Natural killer cell (primary cell): ENCODE measurements at regions not wholly inside any gene's neighbourhood (a gene's known extent, or its start where the extent isn't known, plus 50 kb on each side); places are given as distances from the start of the nearest gene placed in this dataset.

Source experiments
- ATAC-seq, 3 donors: fragments of 150-1000 bp in 2 of 3; fragments of 200-7000 bp in 1 of 3; cut with Tn5 transposase; 1 replicate in 1 of 3; 2 replicates in 2 of 3; pipeline ENCODE4 v1.10.0; 2021; ENCODE audit warnings: mild to moderate bottlenecking in 2 of 3, moderate library complexity in 2 of 3
- DNase-seq, 2 donors: peaks; one replicate each; pipeline versions ENCODE4 v3.0.0 to v3.0.0-alpha.2; 2013 to 2021; ENCODE audit warnings: mixed read lengths in 1 of 2
- H3K27ac ChIP-seq: one replicate; pipeline ENCODE4 v1.5.1; 2013; ENCODE audit warnings: mild to moderate bottlenecking, low read length
- H3K27me3 ChIP-seq: one replicate; pipeline ENCODE4 v1.6.1; 2013; ENCODE audit warnings: low read length; ENCODE audit not compliant: control insufficient read depth, insufficient read depth
- H3K36me3 ChIP-seq: one replicate; pipeline ENCODE4 v1.6.1; 2013; ENCODE audit warnings: low read length; ENCODE audit not compliant: control insufficient read depth, insufficient read depth
- H3K4me1 ChIP-seq: one replicate; pipeline ENCODE4 v1.6.1; 2013; ENCODE audit warnings: low read length; ENCODE audit not compliant: control insufficient read depth, insufficient read depth
- H3K4me3 ChIP-seq: one replicate; pipeline ENCODE4 v1.5.1; 2013; ENCODE audit warnings: low read length
- H3K9me3 ChIP-seq: one replicate; pipeline ENCODE4 v1.6.1; 2013; ENCODE audit warnings: low read length; ENCODE audit not compliant: control insufficient read depth, insufficient read depth
- H3K27ac Mint-ChIP-seq, 2 donors: one replicate each; pipeline ENCODE4 v1.8.0; 2022; ENCODE audit warnings: mild to moderate bottlenecking in 2 of 2, mixed read lengths in 2 of 2, moderate library complexity in 1 of 2
- H3K27me3 Mint-ChIP-seq, 2 donors: one replicate each; pipeline ENCODE4 v1.8.0; 2022; ENCODE audit warnings: low read depth in 2 of 2, mixed read lengths in 2 of 2
- H3K36me3 Mint-ChIP-seq: one replicate; pipeline ENCODE4 v1.8.0; 2022; ENCODE audit warnings: mixed read lengths
- H3K4me1 Mint-ChIP-seq, 2 donors: one replicate each; pipeline ENCODE4 v1.8.0; 2022; ENCODE audit warnings: mixed read lengths in 2 of 2
- H3K4me3 Mint-ChIP-seq: one replicate; pipeline ENCODE4 v1.8.0; 2022; ENCODE audit warnings: mild to moderate bottlenecking, moderate library complexity, mixed read lengths
- H3K9me3 Mint-ChIP-seq, 2 donors: one replicate each; pipeline ENCODE4 v1.8.0; 2022; ENCODE audit warnings: mixed read lengths in 2 of 2
- WGBS: methylation state at CpG from one replicate; pipeline ENCODE4 v1.1.7; 2013; ENCODE audit warnings: missing lambda C conversion rate; ENCODE audit not compliant: insufficient coverage; 5-methylcytosine and 5-hydroxymethylcytosine counted together
- intact Hi-C: fragments of 100-400 bp; cut with micrococcal nuclease; formaldehyde crosslinking; loops from one replicate; pipeline ENCODE4 v1.14.2; 2022
- TF ChIP-seq, protein P1 (sequence below): fragments of 200-600 bp; IDR thresholded peaks from one replicate; pipeline ENCODE4 v1.8.0; 2022; ENCODE audit warnings: antibody characterized with exemption

DNA sequence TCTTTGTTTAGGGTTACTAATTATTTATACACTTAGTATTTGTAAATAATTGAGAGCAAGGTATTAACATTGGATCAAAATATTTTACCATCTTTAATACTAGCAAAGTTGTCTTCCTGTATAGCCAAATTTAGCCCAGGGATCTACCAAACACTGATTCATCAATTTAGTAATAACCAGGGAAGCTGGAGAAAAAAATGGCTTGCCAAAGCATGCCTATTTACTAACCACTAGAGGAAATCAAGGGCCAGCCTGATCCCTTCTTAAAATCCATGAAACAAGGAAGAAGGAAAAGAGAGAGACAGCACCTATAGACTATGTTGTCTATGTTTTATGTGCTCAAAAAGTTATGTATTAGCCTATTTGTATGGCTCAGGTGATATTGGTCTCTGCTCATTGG, 450.3 kb upstream of the GJE1 start:
- Mint-ChIP-seq H3K27me3 (no peaks in the 10 kb centered on the region), H3K9me3 (peaks cover 0 to 2% of the 10 kb centered on the region in 2 donors), H3K36me3 (no peaks in the 10 kb centered on the region), H3K27ac (no peak overlapping the region), H3K4me3 (no peak overlapping the region), H3K4me1 (no peaks in the 10 kb centered on the region)
- DNase-seq, result no peak
- Histone ChIP-seq H3K4me3 (no peak overlapping the region), H3K27me3 (no peaks in the 10 kb centered on the region), H3K9me3 (no peaks in the 10 kb centered on the region), H3K27ac (no peak overlapping the region), H3K36me3 (no peaks in the 10 kb centered on the region), H3K4me1 (no peaks in the 10 kb centered on the region)
- no peak for ATAC-seq
- TF ChIP-seq, protein P1, sequence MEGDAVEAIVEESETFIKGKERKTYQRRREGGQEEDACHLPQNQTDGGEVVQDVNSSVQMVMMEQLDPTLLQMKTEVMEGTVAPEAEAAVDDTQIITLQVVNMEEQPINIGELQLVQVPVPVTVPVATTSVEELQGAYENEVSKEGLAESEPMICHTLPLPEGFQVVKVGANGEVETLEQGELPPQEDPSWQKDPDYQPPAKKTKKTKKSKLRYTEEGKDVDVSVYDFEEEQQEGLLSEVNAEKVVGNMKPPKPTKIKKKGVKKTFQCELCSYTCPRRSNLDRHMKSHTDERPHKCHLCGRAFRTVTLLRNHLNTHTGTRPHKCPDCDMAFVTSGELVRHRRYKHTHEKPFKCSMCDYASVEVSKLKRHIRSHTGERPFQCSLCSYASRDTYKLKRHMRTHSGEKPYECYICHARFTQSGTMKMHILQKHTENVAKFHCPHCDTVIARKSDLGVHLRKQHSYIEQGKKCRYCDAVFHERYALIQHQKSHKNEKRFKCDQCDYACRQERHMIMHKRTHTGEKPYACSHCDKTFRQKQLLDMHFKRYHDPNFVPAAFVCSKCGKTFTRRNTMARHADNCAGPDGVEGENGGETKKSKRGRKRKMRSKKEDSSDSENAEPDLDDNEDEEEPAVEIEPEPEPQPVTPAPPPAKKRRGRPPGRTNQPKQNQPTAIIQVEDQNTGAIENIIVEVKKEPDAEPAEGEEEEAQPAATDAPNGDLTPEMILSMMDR, result no peak
- intact Hi-C loops, result no loop called here

DNA sequence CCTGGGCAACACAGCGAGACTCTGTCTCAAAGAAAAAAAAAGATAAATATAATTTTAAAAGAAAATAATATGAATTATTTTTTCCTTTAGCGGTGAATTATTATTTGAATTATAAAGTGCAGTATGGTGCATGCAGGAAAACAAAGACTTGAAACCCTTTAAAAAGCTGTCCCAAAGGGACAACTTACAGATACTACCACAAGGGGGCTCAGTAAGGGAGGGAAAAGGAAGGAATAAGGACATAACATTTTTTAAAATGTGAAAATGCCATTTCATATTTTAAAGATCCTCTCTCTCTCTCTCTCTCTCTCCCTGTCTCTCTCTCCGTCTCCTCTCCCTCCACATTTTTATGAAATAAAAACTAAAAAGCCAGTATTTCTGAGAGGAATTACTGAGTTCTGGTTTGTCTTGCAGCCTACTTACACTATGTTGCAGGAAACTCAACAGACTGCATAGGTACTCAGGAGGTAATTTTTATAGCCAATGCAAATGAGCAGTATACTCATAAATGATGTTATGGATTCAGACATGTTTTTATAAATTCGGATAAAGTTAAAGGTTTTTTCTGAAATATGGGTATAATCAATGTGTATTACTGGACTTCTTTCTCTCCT, 455.0 kb upstream of the GJE1 start:
- Histone ChIP-seq H3K4me3 (no peak overlapping the region), H3K27ac (no peak overlapping the region), H3K36me3 (no peaks in the 10 kb centered on the region), H3K4me1 (no peaks in the 10 kb centered on the region), H3K9me3 (no peaks in the 10 kb centered on the region), H3K27me3 (no peaks in the 10 kb centered on the region)
- Mint-ChIP-seq H3K9me3 (peaks cover 0 to 2% of the 10 kb centered on the region in 2 donors), H3K4me3 (no peak overlapping the region), H3K4me1 (no peaks in the 10 kb centered on the region), H3K27me3 (no peaks in the 10 kb centered on the region), H3K36me3 (no peaks in the 10 kb centered on the region), H3K27ac (no peak overlapping the region)
- DNase-seq (peak in 1 of 2 donors; percentile 45), ATAC-seq (no peak)
- intact Hi-C loops, result loop anchor here (2.0 kb wide), 1 partner anchor 435 kb away; no protein-coding TSS in a partner anchor
- WGBS, result no CpG with 5 or more reads among the region's 4 CpGs
- TF ChIP-seq, protein P1, result peak; percentile 41

DNA sequence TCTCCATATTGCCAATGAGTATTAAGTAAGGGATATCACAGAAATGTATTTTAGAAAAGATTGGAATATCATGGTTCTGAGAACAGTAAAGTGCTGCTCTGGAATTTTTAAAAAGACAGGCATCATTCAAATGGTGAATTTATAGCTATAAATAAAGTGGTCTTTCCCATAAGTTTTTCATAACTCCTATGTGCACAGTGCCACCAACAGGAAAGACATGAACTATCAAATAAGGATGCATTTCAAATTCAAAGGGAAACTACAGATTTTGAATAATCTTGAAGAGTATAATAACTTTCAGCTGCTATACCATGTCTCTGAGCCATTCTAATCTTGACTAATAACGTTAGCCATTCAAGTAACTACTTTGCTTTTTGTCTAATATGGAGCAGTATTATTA, 456.8 kb upstream of the GJE1 start:
- DNase-seq, result no peak
- TF ChIP-seq, protein P1, result no peak
- no peak overlapping the region for H3K27ac Mint-ChIP-seq
- intact Hi-C loops, result loop anchor here (2.0 kb wide), 1 partner anchor 437 kb away; no protein-coding TSS in a partner anchor
- peaks cover 0 to 2% of the 10 kb centered on the region in 2 donors for H3K9me3 Mint-ChIP-seq
- no peaks in the 10 kb centered on the region for H3K4me1 Mint-ChIP-seq
- no peak overlapping the region for H3K4me3 ChIP-seq
- H3K9me3 ChIP-seq, result no peaks in the 10 kb centered on the region
- no peak for ATAC-seq
- H3K36me3 Mint-ChIP-seq, result no peaks in the 10 kb centered on the region
- H3K4me3 Mint-ChIP-seq, result no peak overlapping the region
- no peak overlapping the region for H3K27ac ChIP-seq
- no peaks in the 10 kb centered on the region for H3K27me3 Mint-ChIP-seq
- H3K27me3 ChIP-seq, result no peaks in the 10 kb centered on the region
- no peaks in the 10 kb centered on the region for H3K4me1 ChIP-seq
- H3K36me3 ChIP-seq, result no peaks in the 10 kb centered on the region
- no CpG with 5 or more reads among the region's 1 CpG for WGBS

DNA sequence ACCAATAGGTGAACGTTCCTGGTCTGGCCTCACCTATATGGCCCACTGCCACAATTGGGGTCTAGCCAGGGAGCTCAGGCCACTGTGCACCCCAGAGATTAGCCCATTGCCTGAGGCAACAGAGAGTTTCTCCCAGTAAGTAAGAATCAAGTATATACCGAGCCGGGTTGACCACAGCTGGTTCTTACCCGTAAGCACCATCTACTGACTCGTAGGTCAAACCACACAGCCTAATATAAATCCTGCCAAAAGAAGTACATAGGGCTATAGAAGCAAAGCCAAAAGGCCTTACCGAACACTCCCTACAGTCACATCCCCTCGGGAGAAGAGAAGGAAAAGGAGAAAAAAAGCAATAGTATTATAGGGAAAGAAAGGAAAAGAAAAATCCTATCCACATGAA, 463.6 kb upstream of the GJE1 start:
- Histone ChIP-seq H3K4me3 (no peak overlapping the region), H3K27me3 (no peaks in the 10 kb centered on the region), H3K4me1 (no peaks in the 10 kb centered on the region), H3K36me3 (no peaks in the 10 kb centered on the region), H3K9me3 (no peaks in the 10 kb centered on the region), H3K27ac (no peak overlapping the region)
- DNase-seq (no peak), ATAC-seq (no peak)
- Mint-ChIP-seq H3K27ac (no peak overlapping the region), H3K36me3 (no peaks in the 10 kb centered on the region), H3K27me3 (no peaks in the 10 kb centered on the region), H3K4me1 (no peaks in the 10 kb centered on the region), H3K4me3 (no peak overlapping the region), H3K9me3 (peaks cover 0 to 11% of the 10 kb centered on the region in 2 donors)
- intact Hi-C loops, result no loop called here
- 95% methylated on average over 5 of the region's 7 CpGs for WGBS
- TF ChIP-seq, protein P1, result no peak
